ENCODE measurements at regions not wholly inside any gene's neighbourhood (a gene's known extent, or its start where the extent isn't known, plus 50 kb on each side); places are given as distances from the start of the nearest gene placed in this dataset.

DNA sequence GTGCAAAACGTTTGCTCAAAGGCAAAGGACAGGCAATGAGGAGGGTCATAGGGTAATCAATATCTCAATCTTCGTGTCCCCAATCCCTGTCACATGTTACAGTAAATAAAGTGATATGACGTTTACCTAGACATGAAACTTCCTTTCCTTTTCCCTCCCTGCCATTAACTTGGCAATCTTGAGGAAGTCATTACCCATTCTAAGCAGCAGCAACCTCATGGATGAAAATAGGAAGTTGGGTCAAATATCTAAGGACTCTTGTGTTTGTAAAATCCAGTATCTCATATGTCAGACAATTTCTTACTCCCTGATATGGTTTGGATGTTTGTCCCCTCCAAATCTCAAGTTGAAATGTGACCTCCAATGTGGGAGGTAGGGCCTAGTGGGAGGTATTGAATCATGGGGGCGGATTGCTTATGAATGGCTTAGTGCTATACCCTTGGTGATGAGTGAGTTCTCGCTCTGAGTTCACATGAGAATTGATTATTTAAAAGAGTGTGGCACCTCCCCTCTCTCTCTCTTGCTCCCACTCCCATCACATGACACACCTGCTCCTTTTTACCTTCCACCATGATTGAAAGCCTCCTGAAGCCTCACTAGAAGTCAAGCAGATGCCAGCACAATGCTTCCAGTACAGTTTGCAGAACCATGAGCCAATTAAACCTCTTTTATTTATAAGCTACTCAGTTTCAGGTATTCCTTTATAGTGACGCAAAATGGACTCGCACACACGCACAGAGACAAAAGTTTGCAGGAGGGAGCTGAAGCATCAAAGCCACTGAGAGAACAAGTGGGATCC, 545.9 kb upstream of the JARID2 start:
- no peak overlapping the region for H3K18ac ChIP-seq (ENCODE audit: low read length)
- H3K9me3 ChIP-seq (replicated peaks in 1 of 2; ENCODE audit: control insufficient read depth in 2 of 2, insufficient read depth in 1 of 2, low read depth in 1 of 2, low read length in 2 of 2) = no peaks in the 10 kb centered on the region
- no peak overlapping the region for H2AK5ac ChIP-seq (ENCODE audit: low read depth, low read length)
- no peak for DNase-seq (ENCODE audit: low spot score)
- H3K14ac ChIP-seq (ENCODE audit: low read length) = no peak overlapping the region
- no peaks in the 10 kb centered on the region for H3K27me3 ChIP-seq (ENCODE audit: control insufficient read depth in 3 of 3, insufficient read depth in 3 of 3, low read depth in 1 of 3, low read length in 3 of 3)
- H3K4ac ChIP-seq (ENCODE audit: low read length) = no peak overlapping the region
- H4K91ac ChIP-seq (ENCODE audit: low read depth, low read length, poor library complexity) = no peak overlapping the region
- WGBS, 2 donors (ENCODE audit: extremely low coverage in 2 of 2, insufficient read length in 2 of 2, insufficient replicate concordance in 1 of 2) = no CpG with 5 or more reads among the region's 8 CpGs
- H2BK5ac ChIP-seq (ENCODE audit: low read length) = no peak overlapping the region
- no peak overlapping the region for H2AFZ ChIP-seq (ENCODE audit: low read length)
- H3K27ac ChIP-seq (replicated peaks; ENCODE audit: low read length) = no peak overlapping the region
- no peak overlapping the region for H2BK120ac ChIP-seq (ENCODE audit: low read depth, low read length)
- H2BK15ac ChIP-seq (ENCODE audit: low read length) = no peak overlapping the region
- H4K8ac ChIP-seq (ENCODE audit: low read depth, low read length) = no peak overlapping the region
- H3K4me3 ChIP-seq (ENCODE audit: low read length in 2 of 2) = no peak overlapping the region
- no peak overlapping the region for H3K9ac ChIP-seq (ENCODE audit: low read depth, low read length, poor library complexity)
- H3K79me1 ChIP-seq (ENCODE audit: low read depth, low read length) = no peaks in the 10 kb centered on the region
- H3K4me2 ChIP-seq (ENCODE audit: insufficient read depth, low read length, poor library complexity, severe bottlenecking) = no peak overlapping the region
- H2BK12ac ChIP-seq (ENCODE audit: low read length) = no peak overlapping the region
- H3K4me1 ChIP-seq (ENCODE audit: control insufficient read depth in 2 of 2, insufficient read depth in 1 of 2, low read depth in 1 of 2, low read length in 2 of 2) = no peaks in the 10 kb centered on the region
- no peaks in the 10 kb centered on the region for H3K36me3 ChIP-seq (replicated peaks in 1 of 2; ENCODE audit: control insufficient read depth in 2 of 2, insufficient read depth in 2 of 2, low read length in 2 of 2)
- H3K23ac ChIP-seq (ENCODE audit: low read depth, low read length, poor library complexity) = no peak overlapping the region

DNA sequence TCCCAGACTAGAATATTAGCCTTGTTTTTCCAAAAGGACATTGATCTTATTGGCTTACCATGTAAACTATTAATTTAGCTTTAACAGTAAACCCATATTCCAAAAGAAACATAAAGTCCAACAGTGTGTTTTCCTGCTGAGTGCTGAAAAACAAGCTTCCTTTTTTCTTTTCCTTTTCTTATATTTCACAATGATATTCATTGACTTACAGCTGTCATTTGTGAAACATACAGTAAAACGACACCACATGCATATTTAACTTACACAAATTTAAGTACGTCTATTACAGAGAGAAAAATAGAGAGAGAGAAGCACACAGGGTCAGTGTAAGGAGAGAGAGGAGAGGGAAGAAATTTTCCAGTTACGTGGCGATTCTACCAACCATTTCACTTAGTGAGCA, 543.9 kb upstream of the JARID2 start:
- Histone ChIP-seq H3K4me3 (ENCODE audit: low read length in 2 of 2) (no peak overlapping the region), H2BK5ac (ENCODE audit: low read length) (no peak overlapping the region), H2BK12ac (ENCODE audit: low read length) (no peak overlapping the region), H3K9me3 (replicated peaks in 1 of 2; ENCODE audit: control insufficient read depth in 2 of 2, insufficient read depth in 1 of 2, low read depth in 1 of 2, low read length in 2 of 2) (peaks cover 0 to 2% of the 10 kb centered on the region in 2 donors), H3K4me1 (ENCODE audit: control insufficient read depth in 2 of 2, insufficient read depth in 1 of 2, low read depth in 1 of 2, low read length in 2 of 2) (peaks cover 0 to 2% of the 10 kb centered on the region in 2 donors), H3K27me3 (ENCODE audit: control insufficient read depth in 3 of 3, insufficient read depth in 3 of 3, low read depth in 1 of 3, low read length in 3 of 3) (no peaks in the 10 kb centered on the region), H4K91ac (ENCODE audit: low read depth, low read length, poor library complexity) (no peak overlapping the region), H3K18ac (ENCODE audit: low read length) (no peak overlapping the region), H2AFZ (ENCODE audit: low read length) (no peak overlapping the region), H2BK15ac (ENCODE audit: low read length) (no peak overlapping the region), H3K27ac (replicated peaks; ENCODE audit: low read length) (no peak overlapping the region), H3K14ac (ENCODE audit: low read length) (no peak overlapping the region), H3K23ac (ENCODE audit: low read depth, low read length, poor library complexity) (no peak overlapping the region), H3K9ac (ENCODE audit: low read depth, low read length, poor library complexity) (no peak overlapping the region), H3K36me3 (replicated peaks in 1 of 2; ENCODE audit: control insufficient read depth in 2 of 2, insufficient read depth in 2 of 2, low read length in 2 of 2) (no peaks in the 10 kb centered on the region), H3K4ac (ENCODE audit: low read length) (no peak overlapping the region), H2BK120ac (ENCODE audit: low read depth, low read length) (no peak overlapping the region), H2AK5ac (ENCODE audit: low read depth, low read length) (no peak overlapping the region), H4K8ac (ENCODE audit: low read depth, low read length) (no peak overlapping the region), H3K79me1 (ENCODE audit: low read depth, low read length) (no peaks in the 10 kb centered on the region), H3K4me2 (ENCODE audit: insufficient read depth, low read length, poor library complexity, severe bottlenecking) (no peak overlapping the region)
- no peak for DNase-seq (ENCODE audit: low spot score)
- WGBS, 2 donors (ENCODE audit: extremely low coverage in 2 of 2, insufficient read length in 2 of 2, insufficient replicate concordance in 1 of 2) = no CpG with 5 or more reads among the region's 4 CpGs

DNA sequence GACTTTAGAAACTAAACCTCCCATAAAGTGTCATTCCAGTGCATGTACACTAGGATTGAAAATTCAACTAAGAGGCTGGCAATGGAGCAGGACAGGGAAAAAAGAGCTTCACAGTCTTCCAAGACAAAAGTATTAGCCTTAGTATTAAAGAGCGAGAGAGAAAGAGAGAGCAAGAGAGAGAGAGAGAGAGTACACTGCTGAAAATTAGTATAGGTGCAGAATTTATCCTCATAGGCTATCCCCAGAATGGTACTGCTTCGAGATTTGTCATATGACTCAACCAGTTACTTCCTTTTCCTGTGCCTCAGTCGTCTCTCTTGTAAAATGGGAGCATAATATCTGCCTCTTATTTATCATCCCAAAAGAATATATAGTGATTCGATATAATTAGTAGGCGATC, 543.2 kb upstream of the JARID2 start:
- Histone ChIP-seq H4K8ac (ENCODE audit: low read depth, low read length) (no peak overlapping the region), H2BK15ac (ENCODE audit: low read length) (no peak overlapping the region), H2BK5ac (ENCODE audit: low read length) (no peak overlapping the region), H3K9me3 (replicated peaks in 1 of 2; ENCODE audit: control insufficient read depth in 2 of 2, insufficient read depth in 1 of 2, low read depth in 1 of 2, low read length in 2 of 2) (peaks cover 0 to 2% of the 10 kb centered on the region in 2 donors), H3K27ac (replicated peaks; ENCODE audit: low read length) (no peak overlapping the region), H3K4me3 (ENCODE audit: low read length in 2 of 2) (no peak overlapping the region), H2BK120ac (ENCODE audit: low read depth, low read length) (no peak overlapping the region), H3K23ac (ENCODE audit: low read depth, low read length, poor library complexity) (no peak overlapping the region), H3K79me1 (ENCODE audit: low read depth, low read length) (no peaks in the 10 kb centered on the region), H2AFZ (ENCODE audit: low read length) (no peak overlapping the region), H3K18ac (ENCODE audit: low read length) (no peak overlapping the region), H3K27me3 (ENCODE audit: control insufficient read depth in 3 of 3, insufficient read depth in 3 of 3, low read depth in 1 of 3, low read length in 3 of 3) (peaks cover 0 to 3% (median 0%) of the 10 kb centered on the region in 3 experiments), H2BK12ac (ENCODE audit: low read length) (no peak overlapping the region), H3K9ac (ENCODE audit: low read depth, low read length, poor library complexity) (no peak overlapping the region), H4K91ac (ENCODE audit: low read depth, low read length, poor library complexity) (no peak overlapping the region), H3K4me1 (ENCODE audit: control insufficient read depth in 2 of 2, insufficient read depth in 1 of 2, low read depth in 1 of 2, low read length in 2 of 2) (peaks cover 0 to 4% of the 10 kb centered on the region in 2 donors), H2AK5ac (ENCODE audit: low read depth, low read length) (no peak overlapping the region), H3K14ac (ENCODE audit: low read length) (no peak overlapping the region), H3K4me2 (ENCODE audit: insufficient read depth, low read length, poor library complexity, severe bottlenecking) (no peak overlapping the region), H3K4ac (ENCODE audit: low read length) (no peak overlapping the region), H3K36me3 (replicated peaks in 1 of 2; ENCODE audit: control insufficient read depth in 2 of 2, insufficient read depth in 2 of 2, low read length in 2 of 2) (no peaks in the 10 kb centered on the region)
- WGBS, 2 donors (ENCODE audit: extremely low coverage in 2 of 2, insufficient read length in 2 of 2, insufficient replicate concordance in 1 of 2) = no CpG with 5 or more reads among the region's 5 CpGs
- DNase-seq (ENCODE audit: low spot score) = no peak

DNA sequence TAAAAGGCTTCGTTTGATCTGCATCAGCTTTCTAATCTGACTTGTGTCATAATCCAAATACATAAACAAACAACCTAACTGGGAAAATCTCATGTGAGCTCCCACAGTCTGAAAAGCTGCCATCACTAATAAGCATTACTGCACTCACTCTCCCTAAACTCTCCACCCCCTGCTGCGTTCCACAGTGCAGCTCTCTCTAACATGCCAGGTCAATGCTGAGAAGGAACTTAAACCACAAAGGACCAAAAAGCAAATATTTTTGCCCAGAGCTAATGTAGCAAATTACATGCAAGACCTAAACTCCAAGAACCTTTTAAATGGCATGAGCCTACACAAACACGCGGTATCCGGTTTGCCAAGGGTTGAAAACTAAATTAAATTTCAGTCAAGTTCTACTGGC, 542.3 kb upstream of the JARID2 start:
- H3K9me3 ChIP-seq (replicated peaks in 1 of 2; ENCODE audit: control insufficient read depth in 2 of 2, insufficient read depth in 1 of 2, low read depth in 1 of 2, low read length in 2 of 2) = peaks cover 0 to 2% of the 10 kb centered on the region in 2 donors
- H3K14ac ChIP-seq (ENCODE audit: low read length) = no peak overlapping the region
- peaks cover 0 to 3% (median 0%) of the 10 kb centered on the region in 3 experiments for H3K27me3 ChIP-seq (ENCODE audit: control insufficient read depth in 3 of 3, insufficient read depth in 3 of 3, low read depth in 1 of 3, low read length in 3 of 3)

More for the DNA sequence above, 542.3 kb upstream of the JARID2 start:
- H3K79me1 ChIP-seq (ENCODE audit: low read depth, low read length) = no peaks in the 10 kb centered on the region
- H3K4me1 ChIP-seq (ENCODE audit: control insufficient read depth in 2 of 2, insufficient read depth in 1 of 2, low read depth in 1 of 2, low read length in 2 of 2) = peaks cover 0 to 4% of the 10 kb centered on the region in 2 donors
- H2AK5ac ChIP-seq (ENCODE audit: low read depth, low read length) = no peak overlapping the region
- no peak overlapping the region for H3K4ac ChIP-seq (ENCODE audit: low read length)
- no peak overlapping the region for H3K18ac ChIP-seq (ENCODE audit: low read length)
- H2BK12ac ChIP-seq (ENCODE audit: low read length) = no peak overlapping the region
- H3K27ac ChIP-seq (replicated peaks; ENCODE audit: low read length) = no peak overlapping the region
- no peak overlapping the region for H4K8ac ChIP-seq (ENCODE audit: low read depth, low read length)
- no peak overlapping the region for H4K91ac ChIP-seq (ENCODE audit: low read depth, low read length, poor library complexity)
- no peak overlapping the region for H3K4me3 ChIP-seq (ENCODE audit: low read length in 2 of 2)
- no peak overlapping the region for H2AFZ ChIP-seq (ENCODE audit: low read length)
- no peak overlapping the region for H2BK15ac ChIP-seq (ENCODE audit: low read length)
- no peak overlapping the region for H3K23ac ChIP-seq (ENCODE audit: low read depth, low read length, poor library complexity)
- no peak overlapping the region for H2BK120ac ChIP-seq (ENCODE audit: low read depth, low read length)
- no peaks in the 10 kb centered on the region for H3K36me3 ChIP-seq (replicated peaks in 1 of 2; ENCODE audit: control insufficient read depth in 2 of 2, insufficient read depth in 2 of 2, low read length in 2 of 2)
- no peak overlapping the region for H3K4me2 ChIP-seq (ENCODE audit: insufficient read depth, low read length, poor library complexity, severe bottlenecking)
- no peak overlapping the region for H2BK5ac ChIP-seq (ENCODE audit: low read length)
- WGBS, 2 donors (ENCODE audit: extremely low coverage in 2 of 2, insufficient read length in 2 of 2, insufficient replicate concordance in 1 of 2) = no CpG with 5 or more reads among the region's 5 CpGs
- no peak overlapping the region for H3K9ac ChIP-seq (ENCODE audit: low read depth, low read length, poor library complexity)
- no peak for DNase-seq (ENCODE audit: low spot score)
